B cell (primary cell): ENCODE measurements at regions not wholly inside any gene's neighbourhood (a gene's known extent, or its start where the extent isn't known, plus 50 kb on each side); places are given as distances from the start of the nearest gene placed in this dataset.

Experiments used
- CTCF ChIP-seq: fragments of 200-600 bp; IDR thresholded peaks from one replicate; pipeline ENCODE4 v1.8.0; 2022; ENCODE audit warnings: antibody characterized with exemption, mild to moderate bottlenecking
- EZH2 ChIP-seq: IDR thresholded peaks from 2 replicates; pipeline ENCODE4 v1.6.1; 2012; ENCODE audit warnings: borderline replicate concordance, low read depth, mild to moderate bottlenecking, moderate library complexity, low read length; ENCODE audit not compliant: insufficient read depth, poor library complexity, severe bottlenecking

- TF ChIP-seq CTCF: no peak
- TF ChIP-seq EZH2: no peak
Observed at GRCh38 chr4:164529058-164529457, 224.9 kb upstream of the SMIM31 start.
